OCI-LY3 (cell line): ENCODE measurements at regions not wholly inside any gene's neighbourhood (a gene's known extent, or its start where the extent isn't known, plus 50 kb on each side); places are given as distances from the start of the nearest gene placed in this dataset.

ENCODE experiments used
- CTCF ChIP-seq: fragments of 200-600, 300-600 bp; sonication (generic); IDR thresholded peaks from 2 replicates; pipeline ENCODE4 v1.5.1; 2014; ENCODE audit warnings: antibody characterized with exemption, low read length, low read depth
- EZH2phosphoT487 ChIP-seq: fragments of 200-600 bp; shearing (Covaris generic); IDR thresholded peaks from 2 replicates; pipeline ENCODE4 v1.6.1; 2018; ENCODE audit warnings: antibody characterized with exemption, mixed run types, low read depth

DNA sequence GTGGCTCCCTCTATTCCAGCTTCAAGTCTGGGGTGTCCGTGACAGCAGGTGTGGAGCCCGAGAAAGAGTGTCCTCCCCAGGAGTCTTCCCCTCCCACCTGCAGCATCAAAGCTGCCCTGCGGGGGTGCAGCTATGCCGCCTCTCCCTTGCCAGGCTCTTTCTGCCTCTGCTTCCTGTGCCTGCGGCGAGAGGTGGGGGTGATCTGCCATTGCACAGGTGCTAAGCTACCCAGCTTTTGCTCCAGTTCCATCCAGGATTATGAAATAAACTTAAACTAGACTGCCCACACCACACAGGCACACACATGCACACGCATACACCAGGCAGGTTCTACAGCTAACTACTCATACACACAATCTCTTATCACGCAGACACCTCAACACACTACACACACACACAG lies 104.7 kb upstream of the CLDN10 start:
- no peak for TF ChIP-seq CTCF
- no peak for TF ChIP-seq EZH2phosphoT487
